ENCODE measurements at regions not wholly inside any gene's neighbourhood (a gene's known extent, or its start where the extent isn't known, plus 50 kb on each side); places are given as distances from the start of the nearest gene placed in this dataset.
A peak's percentile ranks its signal among the peaks of the same experiment; 100 is the strongest.

- Histone ChIP-seq H3K27me3 (replicated peaks in 1 of 7) (no peaks in the 10 kb centered on the region), H3K4me3 (no peak overlapping the region), H3K4me1 (peaks cover 3 to 20% (median 10%) of the 10 kb centered on the region in 6 donors), H3K36me3 (no peaks in the 10 kb centered on the region), H3K27ac (peak overlapping the region in 4 of 8 donors; percentile 23 to 45 (median 37)), H3K9me3 (no peaks in the 10 kb centered on the region)
- TF ChIP-seq POLR2A (IDR thresholded peaks at IDR 0.05), result no peak
- TF ChIP-seq POLR2AphosphoS5 (IDR thresholded peaks at IDR 0.05), result no peak
- TF ChIP-seq CTCF (IDR thresholded peaks at IDR 0.05 in 8 of 11, conservative IDR thresholded peaks at IDR 0.05 in 3 of 11), result no peak
- 78 to 94% (median 85%) methylated on average over 6 of the region's 6 CpGs for WGBS, 5 donors
- intact Hi-C loops (cut with DNase I; ENCODE audit: low total_unique reads), result no loop called here
- DNase-seq, result no peak
Measured at GRCh38 chr14:31936115-31936514, 141.0 kb upstream of the ARHGAP5 start.

GRCh38 chr14:31937730-31938346 lies 139.3 kb upstream of the ARHGAP5 start:
- H3K4me3 ChIP-seq, result no peak overlapping the region
- H3K4me1 ChIP-seq, result peaks cover 3 to 20% (median 10%) of the 10 kb centered on the region in 6 donors
- intact Hi-C loops (cut with DNase I; ENCODE audit: low total_unique reads), result no loop called here
- WGBS, 5 donors, result 44 to 55% (median 50%) methylated on average over 3 of the region's 3 CpGs
- H3K27me3 ChIP-seq (replicated peaks in 1 of 7), result no peaks in the 10 kb centered on the region
- H3K36me3 ChIP-seq, result no peaks in the 10 kb centered on the region
- H3K27ac ChIP-seq, result peak overlapping the region in 2 of 8 donors; percentile 6 to 19
- no peaks in the 10 kb centered on the region for H3K9me3 ChIP-seq
- DNase-seq, result no peak
- no peak for TF ChIP-seq POLR2A (IDR thresholded peaks at IDR 0.05)
- TF ChIP-seq POLR2AphosphoS5 (IDR thresholded peaks at IDR 0.05), result peak in 1 of 3 donors; percentile 40

GRCh38 chr14:31939934-31940333 lies 137.2 kb upstream of the ARHGAP5 start:
- no peaks in the 10 kb centered on the region for H3K9me3 ChIP-seq
- intact Hi-C loops (cut with DNase I; ENCODE audit: low total_unique reads), result no loop called here
- TF ChIP-seq CTCF (IDR thresholded peaks at IDR 0.05 in 8 of 11, conservative IDR thresholded peaks at IDR 0.05 in 3 of 11) (no peak), POLR2AphosphoS5 (IDR thresholded peaks at IDR 0.05) (no peak), POLR2A (IDR thresholded peaks at IDR 0.05) (no peak)
- H3K27ac ChIP-seq, result no peak overlapping the region
- peaks cover 3 to 22% (median 10%) of the 10 kb centered on the region in 6 donors for H3K4me1 ChIP-seq
- no peaks in the 10 kb centered on the region for H3K36me3 ChIP-seq
- H3K27me3 ChIP-seq (replicated peaks in 1 of 7), result no peaks in the 10 kb centered on the region
- H3K4me3 ChIP-seq, result no peak overlapping the region
- no peak for DNase-seq
- WGBS, 5 donors, result 87 to 99% (median 94%) methylated on average over 4 of the region's 4 CpGs

- 67 to 82% (median 76%) methylated on average over 1 of the region's 1 CpG for WGBS, 5 donors
- no peak for DNase-seq
- Histone ChIP-seq H3K27ac (no peak overlapping the region), H3K4me3 (no peak overlapping the region), H3K4me1 (peaks cover 0 to 19% (median 10%) of the 10 kb centered on the region in 6 donors), H3K9me3 (no peaks in the 10 kb centered on the region), H3K36me3 (no peaks in the 10 kb centered on the region), H3K27me3 (replicated peaks in 1 of 7) (no peaks in the 10 kb centered on the region)
- intact Hi-C loops (cut with DNase I; ENCODE audit: low total_unique reads), result no loop called here
- TF ChIP-seq CTCF (IDR thresholded peaks at IDR 0.05 in 8 of 11, conservative IDR thresholded peaks at IDR 0.05 in 3 of 11), result no peak
- no peak for TF ChIP-seq POLR2A (IDR thresholded peaks at IDR 0.05)
- TF ChIP-seq POLR2AphosphoS5 (IDR thresholded peaks at IDR 0.05), result no peak
Measured at GRCh38 chr14:31941487-31941886, 135.6 kb upstream of the ARHGAP5 start.
